T-helper 9 cell (primary cell): ENCODE measurements at regions not wholly inside any gene's neighbourhood (a gene's known extent, or its start where the extent isn't known, plus 50 kb on each side); places are given as distances from the start of the nearest gene placed in this dataset.

Source experiments
- DNase-seq: peaks from one replicate; pipeline ENCODE4 v3.0.0-alpha.2; 2020

DNA sequence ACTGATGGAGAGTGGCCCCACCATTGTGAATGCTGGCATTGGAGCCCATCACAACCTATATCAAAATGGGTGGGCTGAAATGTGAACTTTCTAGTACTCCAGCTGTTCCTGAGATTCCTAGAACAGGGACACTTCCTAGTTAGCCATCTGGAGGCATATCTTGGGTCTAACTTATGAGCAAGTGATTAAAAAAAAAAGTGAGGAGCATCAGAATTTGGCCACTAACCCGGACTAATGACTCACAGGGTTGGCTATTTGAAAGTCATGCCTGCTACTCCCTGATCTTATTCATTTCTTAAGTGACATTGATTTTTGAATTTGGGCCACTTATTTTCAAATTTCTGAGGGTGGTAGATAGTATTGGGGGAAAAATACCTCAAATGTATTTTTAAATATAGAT, 216.6 kb downstream of the HRH4 start:
- DNase-seq: no peak

- no peak for DNase-seq
These were observed 217.7 kb downstream of the HRH4 start for GRCh38 chr18:24678107-24678506.

DNA sequence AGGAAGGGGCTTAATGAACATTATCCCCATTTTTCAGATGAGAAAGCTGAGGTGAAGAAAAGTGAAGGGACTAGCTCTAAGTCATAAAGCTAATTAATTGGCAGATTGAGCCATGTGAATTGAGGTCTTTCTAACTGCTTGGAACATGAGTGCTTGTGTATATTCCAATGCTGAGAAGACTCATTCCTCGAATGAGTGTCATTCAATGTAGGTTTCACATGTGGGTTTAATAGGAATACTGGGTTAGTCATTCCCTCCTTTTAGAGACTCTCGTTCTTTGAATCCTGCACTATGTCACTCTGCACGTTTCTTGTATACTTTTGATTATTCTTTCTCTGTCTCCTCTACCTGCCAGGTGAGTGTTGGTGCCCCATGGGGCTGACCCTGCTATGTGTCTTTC, 218.2 kb downstream of the HRH4 start:
- DNase-seq: no peak

- no peak for DNase-seq
These were observed 218.6 kb downstream of the HRH4 start for GRCh38 chr18:24679062-24679461.

GRCh38 chr18:24683925-24684324, 223.5 kb downstream of the HRH4 start:
- DNase-seq: no peak

GRCh38 chr18:24685254-24685959, 225.0 kb downstream of the HRH4 start:
- DNase-seq: no peak

DNA sequence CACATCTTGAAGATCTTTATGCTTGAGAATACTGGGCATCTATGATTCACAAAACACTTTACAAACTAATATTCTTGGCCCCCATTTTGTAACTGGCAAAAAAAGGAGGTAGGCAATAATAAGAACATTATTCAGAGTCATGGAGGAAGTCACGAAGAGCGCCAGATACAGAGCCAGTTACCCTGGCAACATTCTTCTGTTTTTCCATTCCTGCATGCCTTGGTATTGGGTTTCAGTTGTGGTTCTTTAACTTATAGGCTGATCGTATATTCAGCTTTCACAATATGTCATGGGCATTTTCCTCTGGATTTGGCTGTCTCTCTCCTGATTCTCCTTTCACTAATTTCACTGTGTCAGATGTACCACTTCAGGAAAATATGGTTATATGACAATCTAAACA, 234.7 kb downstream of the HRH4 start:
- DNase-seq: no peak

- DNase-seq: no peak
These were observed 241.6 kb downstream of the HRH4 start for GRCh38 chr18:24702001-24702515.

- no peak for DNase-seq
These were observed 242.9 kb downstream of the HRH4 start for GRCh38 chr18:24703316-24703715.

- no peak for DNase-seq
These were observed 244.7 kb downstream of the HRH4 start for GRCh38 chr18:24704946-24705630.

GRCh38 chr18:24710474-24710873, 250.0 kb downstream of the HRH4 start:
- no peak for DNase-seq

- DNase-seq: no peak
These were observed 259.4 kb downstream of the HRH4 start for GRCh38 chr18:24719791-24720190.

DNA sequence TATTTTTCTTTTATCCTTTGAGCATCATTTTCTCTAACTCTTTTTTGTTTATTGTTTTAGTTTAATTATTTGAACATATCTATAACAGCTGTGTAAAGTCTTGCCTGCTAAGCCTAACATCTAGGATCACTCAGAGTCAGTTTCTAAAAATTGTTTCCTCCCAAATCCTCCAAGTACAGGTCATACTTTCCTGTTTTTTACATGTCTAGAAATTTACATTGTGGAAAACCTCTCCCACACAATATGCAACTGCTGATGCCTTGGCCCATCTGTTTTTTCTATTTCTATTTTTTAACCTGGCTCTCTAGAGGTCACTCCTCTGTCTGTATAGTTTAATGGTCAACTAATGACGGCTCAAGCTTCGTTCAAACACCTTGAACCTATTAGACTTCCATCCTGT, 261.0 kb downstream of the HRH4 start:
- DNase-seq: no peak

DNA sequence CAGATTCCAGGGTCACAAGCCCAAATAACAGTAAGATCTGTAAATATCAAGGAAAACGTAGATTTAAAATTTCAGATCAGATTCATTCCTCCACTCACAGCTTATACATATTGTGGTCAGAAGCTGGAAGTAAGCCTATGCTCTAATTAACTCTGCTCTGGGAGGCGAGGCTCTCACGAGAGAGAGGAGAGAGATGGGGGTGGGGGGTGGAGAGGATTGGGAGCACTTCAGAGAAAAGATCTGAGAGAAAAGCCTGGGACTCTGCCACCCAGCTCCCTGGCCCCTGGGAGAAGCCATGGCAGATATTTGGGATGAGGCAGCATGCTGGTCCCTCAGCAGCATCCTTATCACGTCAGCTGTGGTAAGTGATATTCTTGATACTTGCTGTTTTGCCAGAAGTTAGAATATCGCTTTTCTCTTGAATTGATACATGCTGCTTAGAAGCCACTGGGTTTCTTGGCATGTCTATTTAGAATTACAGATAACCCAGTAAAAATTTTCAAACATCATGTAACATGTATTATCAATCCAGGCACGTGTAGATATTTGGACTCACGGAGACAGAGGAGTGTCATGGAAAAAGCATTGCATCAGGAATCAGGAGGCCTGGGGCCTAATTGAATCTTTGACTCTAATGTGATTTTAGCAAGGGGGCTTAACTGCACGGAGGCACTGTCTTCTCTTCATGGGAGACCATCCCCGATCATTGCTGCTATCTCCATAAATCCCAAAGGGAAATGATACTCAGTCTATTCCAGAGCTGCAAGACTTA, 265.4 kb downstream of the HRH4 start:
- no peak for DNase-seq

GRCh38 chr18:24726727-24727492, 266.5 kb downstream of the HRH4 start:
- peak; percentile 38 for DNase-seq

GRCh38 chr18:24727685-24728084, 267.2 kb downstream of the HRH4 start:
- no peak for DNase-seq

DNA sequence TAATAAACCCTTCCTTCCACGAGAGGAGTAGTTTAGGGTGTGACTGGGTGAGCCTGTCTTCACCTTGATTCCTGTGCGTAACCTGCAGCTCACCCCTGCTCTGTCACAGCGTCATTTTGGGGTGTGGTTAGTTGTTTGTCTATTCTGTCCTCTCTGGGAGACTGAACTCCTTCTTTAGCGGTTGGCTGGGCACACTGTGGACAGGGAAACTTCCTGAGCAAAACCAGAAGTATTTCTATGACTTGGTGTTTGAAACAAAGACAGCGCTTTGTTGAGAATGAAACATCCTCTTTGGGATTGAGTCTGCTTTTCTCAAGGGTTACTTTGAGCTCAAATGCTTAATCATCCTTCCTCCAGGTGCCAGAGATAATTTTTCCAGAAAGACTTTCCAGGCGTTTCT, 270.7 kb downstream of the HRH4 start:
- no peak for DNase-seq

DNA sequence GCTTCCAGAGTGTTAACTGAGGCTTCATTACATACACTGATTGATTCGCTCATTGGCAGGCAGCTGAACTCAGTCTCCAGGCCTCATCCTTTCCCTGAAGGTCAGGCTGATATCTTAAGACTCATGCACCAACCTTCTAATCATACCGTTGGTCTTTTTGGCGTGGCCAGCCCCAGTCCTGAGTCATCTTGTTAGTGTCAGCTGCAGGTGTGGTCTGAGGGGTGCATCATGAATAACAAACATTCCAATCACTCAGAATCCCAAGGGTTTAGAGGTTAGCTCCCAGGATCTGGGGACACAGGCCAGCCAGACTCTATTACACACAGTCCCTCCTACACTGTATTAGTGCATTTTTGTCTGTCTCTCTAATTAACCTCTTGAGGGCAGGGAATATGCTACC, 271.5 kb downstream of the HRH4 start:
- no peak for DNase-seq

- DNase-seq: no peak
These were observed 273.6 kb downstream of the HRH4 start for GRCh38 chr18:24734058-24734457.

DNA sequence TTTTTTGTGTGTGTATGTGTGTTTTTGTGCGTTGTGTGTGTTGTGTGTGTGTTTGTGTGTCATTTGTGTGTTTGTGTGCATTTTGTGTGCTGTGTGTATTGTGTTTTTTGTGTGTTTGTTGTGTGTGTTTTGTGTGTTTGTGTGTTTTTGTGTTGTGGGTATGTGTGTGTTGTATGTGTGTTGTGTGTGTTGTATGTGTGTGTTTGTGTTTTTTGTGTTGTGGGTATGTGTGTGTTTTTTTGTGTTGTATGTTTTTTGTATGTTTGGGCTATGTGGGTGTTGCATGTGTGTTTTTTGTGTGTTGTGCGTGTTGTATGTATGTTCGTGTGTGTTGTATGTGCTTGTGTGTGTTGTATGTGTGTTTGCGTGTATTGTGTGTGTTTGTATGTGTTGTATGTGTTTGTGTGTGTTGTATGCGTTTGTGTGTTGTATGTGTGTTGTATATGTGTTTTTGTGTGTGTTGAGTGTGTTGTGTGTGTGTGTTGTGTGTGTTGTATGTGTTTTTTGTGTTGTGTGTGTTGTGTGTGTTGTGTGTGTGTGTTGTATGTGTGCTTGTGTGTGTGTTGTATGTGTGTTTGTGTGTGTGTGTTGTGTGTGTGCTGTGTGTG, 275.3 kb downstream of the HRH4 start:
- DNase-seq: no peak

DNA sequence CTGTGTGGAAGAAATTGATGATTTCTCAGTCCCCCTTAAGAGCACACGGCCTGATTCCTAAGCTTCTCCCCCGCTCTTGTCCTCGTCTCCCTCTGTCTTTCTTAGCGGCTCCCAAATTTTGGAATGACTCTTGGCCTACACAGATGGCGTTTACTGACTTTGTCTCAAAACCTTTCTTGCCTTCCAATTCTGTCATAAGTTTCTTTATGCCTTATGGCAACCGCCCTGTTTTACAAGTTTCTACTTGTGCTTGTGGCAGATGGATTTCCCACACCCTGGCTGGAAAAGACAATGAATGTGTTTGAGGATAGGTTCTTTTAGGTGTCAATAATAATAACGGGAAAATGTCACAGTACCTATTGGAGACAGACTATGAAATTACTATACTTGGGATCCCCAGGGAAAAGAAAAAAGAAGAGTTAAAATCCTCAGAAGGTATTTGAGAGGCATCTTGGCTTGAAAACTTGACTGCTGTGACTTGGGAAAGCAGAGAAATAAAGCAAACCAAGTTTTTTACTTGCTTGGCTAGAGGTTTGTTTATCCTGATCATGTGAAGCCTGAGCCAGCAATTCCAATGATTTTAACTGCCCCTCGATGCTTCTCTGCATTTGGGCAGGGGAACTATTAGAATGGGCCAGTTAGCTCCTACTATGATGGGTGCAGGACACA, 276.4 kb downstream of the HRH4 start:
- DNase-seq: no peak

DNA sequence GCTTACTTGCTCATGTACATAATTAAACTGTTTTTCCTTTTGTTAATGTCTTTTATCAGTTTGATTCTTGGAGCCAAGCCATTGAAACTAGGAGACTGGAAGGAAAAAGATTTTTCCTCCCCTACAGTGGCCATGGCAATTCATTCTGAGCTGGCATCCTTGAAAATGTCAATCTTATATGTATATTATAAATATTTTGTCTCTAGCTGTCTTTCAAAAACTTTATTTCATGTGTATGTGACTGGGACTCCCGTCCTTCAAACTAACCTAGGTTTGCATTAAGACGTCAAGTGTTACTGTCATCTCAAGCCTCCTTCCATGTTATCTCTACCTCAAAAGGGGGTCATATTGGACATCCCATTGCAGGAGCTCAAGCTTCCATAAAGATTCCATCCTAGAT, 280.4 kb downstream of the HRH4 start:
- DNase-seq: no peak
